OCI-LY3 (cell line): ENCODE measurements at regions not wholly inside any gene's neighbourhood (a gene's known extent, or its start where the extent isn't known, plus 50 kb on each side); places are given as distances from the start of the nearest gene placed in this dataset.

Experiments used
- H2AFZ ChIP-seq: fragments of 200-600, 300-600 bp; shearing (Covaris generic); 2 replicates; pipeline ENCODE4 v1.6.0; 2014; ENCODE audit warnings: antibody characterized with exemption, low read depth, low read length
- H3K27ac ChIP-seq: fragments of 200-600, 300-600 bp; sonication (generic); 2 replicates; pipeline ENCODE4 v1.5.1; 2014; ENCODE audit warnings: mild to moderate bottlenecking, low read length, moderate library complexity, mixed read lengths
- H3K27me3 ChIP-seq: fragments of 200-600, 300-600 bp; sonication (generic); 2 replicates; pipeline ENCODE4 v1.6.1; 2014; ENCODE audit warnings: low read depth, low read length, mixed read lengths
- H3K36me3 ChIP-seq: fragments of 200-600, 300-600 bp; sonication (generic); replicated peaks from 2 replicates; pipeline ENCODE3; 2014; ENCODE audit warnings: low read depth, low read length, mixed read lengths
- H3K4me1 ChIP-seq: fragments of 300-600, 200-600 bp; sonication (generic); 2 replicates; pipeline ENCODE4 v1.6.1; 2014; ENCODE audit warnings: low read length, mixed read lengths
- H3K4me2 ChIP-seq: fragments of 200-600, 300-600 bp; sonication (generic); 2 replicates; pipeline ENCODE4 v1.6.1; 2014; ENCODE audit warnings: low read length, mixed read lengths
- H3K4me3 ChIP-seq: fragments of 300-600, 200-600 bp; sonication (generic); 2 replicates; pipeline ENCODE4 v1.5.1; 2014; ENCODE audit warnings: antibody characterized with exemption, mild to moderate bottlenecking, low read length, moderate library complexity
- H3K79me2 ChIP-seq: fragments of 300-600, 200-600 bp; shearing (Covaris generic); 2 replicates; pipeline ENCODE4 v1.6.1; 2014; ENCODE audit warnings: mild to moderate bottlenecking, low read length, mixed read lengths
- H3K9ac ChIP-seq: fragments of 300-600, 200-600 bp; shearing (Covaris generic); 2 replicates; pipeline ENCODE4 v1.6.0; 2014; ENCODE audit warnings: mild to moderate bottlenecking, low read length, moderate library complexity
- H3K9me3 ChIP-seq: fragments of 200-600, 300-600 bp; shearing (Covaris generic); 2 replicates; pipeline ENCODE4 v1.6.1; 2014; ENCODE audit warnings: low read length, mixed read lengths; ENCODE audit not compliant: insufficient read depth
- H4K20me1 ChIP-seq: fragments of 200-600, 300-600 bp; sonication (generic); 2 replicates; pipeline ENCODE4 v1.6.1; 2016; ENCODE audit warnings: low read length, mixed read lengths; ENCODE audit not compliant: insufficient read depth
- EZH2phosphoT487 ChIP-seq: fragments of 200-600 bp; shearing (Covaris generic); IDR thresholded peaks from 2 replicates; pipeline ENCODE4 v1.6.1; 2018; ENCODE audit warnings: antibody characterized with exemption, mixed run types, low read depth
- TF ChIP-seq, protein P1 (sequence below): fragments of 200-600, 300-600 bp; sonication (generic); IDR thresholded peaks from 2 replicates; pipeline ENCODE4 v1.5.1; 2014; ENCODE audit warnings: antibody characterized with exemption, low read length, low read depth

DNA sequence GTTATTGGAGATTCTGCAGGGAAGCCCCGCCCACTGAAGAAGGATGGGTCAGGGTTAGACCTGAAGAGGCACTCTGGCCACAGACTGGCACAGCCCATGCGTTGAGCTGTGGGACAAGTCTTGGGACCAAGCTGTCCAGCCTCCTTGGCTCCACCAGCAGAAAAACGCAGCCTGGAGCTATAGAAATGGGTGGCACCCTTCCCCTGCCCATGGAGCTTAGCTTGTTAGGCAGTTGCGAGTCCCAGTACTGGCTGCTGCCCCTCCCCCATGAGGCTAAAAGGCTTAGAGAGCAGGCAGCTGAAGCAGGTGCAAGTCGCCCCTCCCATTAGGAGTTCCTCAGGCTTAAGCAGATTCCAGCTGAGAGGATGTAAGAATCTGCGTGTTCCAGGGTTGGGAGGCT lies 1124.0 kb upstream of the TMEM132C start:
- no peak overlapping the region for H2AFZ ChIP-seq
- no peak overlapping the region for H3K27ac ChIP-seq
- H3K4me1 ChIP-seq, result no peaks in the 10 kb centered on the region

DNA sequence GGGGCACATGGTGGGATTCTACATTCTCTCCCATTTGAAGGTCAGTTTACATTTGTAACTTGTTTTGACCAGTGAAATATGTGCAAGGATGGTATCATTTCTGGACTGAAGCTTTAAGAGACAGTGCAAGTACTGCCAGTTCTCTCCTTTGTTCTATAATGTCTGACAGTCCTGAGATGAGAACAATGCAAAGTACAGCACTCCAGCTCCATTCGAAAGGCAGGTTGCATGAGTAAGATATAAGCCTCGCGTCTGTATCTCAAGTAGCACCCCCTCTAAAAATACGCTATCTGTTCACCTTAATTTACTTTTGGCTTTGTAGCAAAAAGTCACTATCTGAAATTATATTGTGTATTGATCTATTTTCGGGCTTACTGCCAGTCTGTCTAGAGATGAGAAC lies 1122.2 kb upstream of the TMEM132C start:
- Histone ChIP-seq H3K4me1 (peaks cover 6% of the 10 kb centered on the region), H3K27me3 (no peaks in the 10 kb centered on the region), H3K27ac (no peak overlapping the region), H3K9me3 (no peaks in the 10 kb centered on the region), H3K4me3 (no peak overlapping the region), H2AFZ (no peak overlapping the region), H3K4me2 (no peak overlapping the region), H4K20me1 (no peaks in the 10 kb centered on the region), H3K79me2 (no peaks in the 10 kb centered on the region), H3K9ac (no peak overlapping the region), H3K36me3 (no peaks in the 10 kb centered on the region)
- TF ChIP-seq, protein P1, sequence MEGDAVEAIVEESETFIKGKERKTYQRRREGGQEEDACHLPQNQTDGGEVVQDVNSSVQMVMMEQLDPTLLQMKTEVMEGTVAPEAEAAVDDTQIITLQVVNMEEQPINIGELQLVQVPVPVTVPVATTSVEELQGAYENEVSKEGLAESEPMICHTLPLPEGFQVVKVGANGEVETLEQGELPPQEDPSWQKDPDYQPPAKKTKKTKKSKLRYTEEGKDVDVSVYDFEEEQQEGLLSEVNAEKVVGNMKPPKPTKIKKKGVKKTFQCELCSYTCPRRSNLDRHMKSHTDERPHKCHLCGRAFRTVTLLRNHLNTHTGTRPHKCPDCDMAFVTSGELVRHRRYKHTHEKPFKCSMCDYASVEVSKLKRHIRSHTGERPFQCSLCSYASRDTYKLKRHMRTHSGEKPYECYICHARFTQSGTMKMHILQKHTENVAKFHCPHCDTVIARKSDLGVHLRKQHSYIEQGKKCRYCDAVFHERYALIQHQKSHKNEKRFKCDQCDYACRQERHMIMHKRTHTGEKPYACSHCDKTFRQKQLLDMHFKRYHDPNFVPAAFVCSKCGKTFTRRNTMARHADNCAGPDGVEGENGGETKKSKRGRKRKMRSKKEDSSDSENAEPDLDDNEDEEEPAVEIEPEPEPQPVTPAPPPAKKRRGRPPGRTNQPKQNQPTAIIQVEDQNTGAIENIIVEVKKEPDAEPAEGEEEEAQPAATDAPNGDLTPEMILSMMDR, result no peak
- TF ChIP-seq EZH2phosphoT487, result no peak

More for the DNA sequence above, 1124.0 kb upstream of the TMEM132C start:
- no peak overlapping the region for H3K4me2 ChIP-seq
- H3K9ac ChIP-seq, result no peak overlapping the region
- H4K20me1 ChIP-seq, result no peaks in the 10 kb centered on the region
- TF ChIP-seq EZH2phosphoT487, result no peak
- TF ChIP-seq, protein P1, result no peak
- H3K79me2 ChIP-seq, result no peaks in the 10 kb centered on the region
- no peak overlapping the region for H3K4me3 ChIP-seq
- no peaks in the 10 kb centered on the region for H3K36me3 ChIP-seq
- H3K9me3 ChIP-seq, result no peaks in the 10 kb centered on the region
- H3K27me3 ChIP-seq, result no peaks in the 10 kb centered on the region

DNA sequence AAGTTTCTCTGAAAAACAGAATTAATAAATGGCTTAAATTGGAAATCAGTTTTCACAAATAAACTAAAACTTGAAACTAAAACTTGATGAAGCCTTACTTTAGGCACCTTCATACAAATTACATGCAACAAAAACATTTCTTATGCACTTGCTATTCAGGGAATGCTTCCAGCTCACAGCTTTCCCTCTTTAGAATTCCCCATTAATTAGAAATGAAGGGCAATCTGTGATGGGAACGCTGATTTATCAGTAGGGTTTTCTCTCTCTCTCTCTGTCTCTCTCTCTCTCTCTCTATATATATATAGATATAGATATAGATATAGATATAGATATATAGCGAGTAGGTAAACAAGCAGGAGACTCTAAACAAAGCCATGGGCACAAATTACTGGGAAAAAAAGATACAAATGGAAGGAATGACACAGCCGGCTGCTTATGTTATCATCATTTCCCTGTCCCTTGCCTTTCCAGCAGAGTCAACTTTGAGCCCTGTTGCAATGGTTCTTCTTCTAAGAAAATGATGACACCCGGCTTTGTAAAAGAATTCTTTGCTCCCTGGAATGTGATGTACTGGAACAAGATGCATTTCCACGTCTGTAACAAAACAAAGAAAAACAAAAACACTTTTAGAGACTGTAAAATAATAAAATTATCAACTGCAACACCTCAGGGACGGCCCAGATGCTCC lies 1121.6 kb upstream of the TMEM132C start:
- Histone ChIP-seq H3K9me3 (no peaks in the 10 kb centered on the region), H2AFZ (no peak overlapping the region), H4K20me1 (no peaks in the 10 kb centered on the region), H3K4me1 (peaks cover 12% of the 10 kb centered on the region), H3K27me3 (no peaks in the 10 kb centered on the region), H3K4me2 (no peak overlapping the region), H3K4me3 (no peak overlapping the region), H3K79me2 (no peaks in the 10 kb centered on the region), H3K36me3 (no peaks in the 10 kb centered on the region), H3K9ac (no peak overlapping the region), H3K27ac (no peak overlapping the region)
- TF ChIP-seq EZH2phosphoT487, result no peak
- TF ChIP-seq, protein P1, result no peak

DNA sequence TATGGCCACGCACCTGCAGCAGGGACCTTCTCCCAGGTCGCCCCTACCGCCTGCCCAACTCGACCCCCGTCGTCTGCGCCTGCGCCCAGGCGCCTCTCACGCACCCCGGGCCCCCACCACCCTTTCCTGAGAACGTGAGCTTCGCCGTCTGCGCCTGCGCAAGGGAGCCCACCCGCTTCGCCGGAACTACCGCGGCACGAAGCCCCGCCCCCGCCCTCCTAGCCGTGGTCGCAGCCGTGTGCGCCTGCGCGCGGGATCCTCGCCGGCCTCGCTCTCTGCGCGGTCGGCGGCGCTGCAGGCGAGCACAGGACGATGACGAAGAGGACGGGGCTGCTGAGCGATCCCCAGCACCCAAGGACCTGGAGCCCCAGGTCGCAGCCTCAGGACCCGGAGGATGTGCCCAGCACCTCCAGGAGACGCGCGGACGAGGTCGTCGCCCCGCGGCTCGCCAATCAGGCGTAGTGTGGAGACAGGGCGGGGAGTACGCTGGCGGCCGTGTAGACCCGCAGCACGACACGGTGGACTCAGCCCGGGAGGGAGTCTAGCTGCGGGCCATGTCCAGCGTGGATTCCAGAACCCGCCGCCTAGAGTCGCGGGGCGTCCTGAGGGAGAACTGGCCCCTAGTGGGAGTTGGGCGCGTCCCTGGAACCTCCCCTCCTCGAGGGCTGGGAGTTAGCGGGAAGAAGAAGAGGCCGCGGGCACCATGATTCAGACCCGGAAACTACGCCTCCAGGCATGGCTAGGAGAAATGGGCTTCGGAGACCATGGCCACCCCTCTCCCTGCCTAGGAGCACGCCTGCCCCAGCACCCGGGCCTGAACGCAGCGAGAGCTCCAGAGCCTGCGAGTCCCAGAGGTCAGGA lies 1120.8 kb upstream of the TMEM132C start:
- Histone ChIP-seq H3K9ac (no peak overlapping the region), H3K4me3 (no peak overlapping the region), H2AFZ (no peak overlapping the region)

More for the DNA sequence above, 1120.8 kb upstream of the TMEM132C start:
- H3K9me3 ChIP-seq, result no peaks in the 10 kb centered on the region
- H3K4me2 ChIP-seq, result no peak overlapping the region
- H3K27me3 ChIP-seq, result no peaks in the 10 kb centered on the region
- TF ChIP-seq EZH2phosphoT487, result no peak
- TF ChIP-seq, protein P1, result no peak
- no peaks in the 10 kb centered on the region for H3K79me2 ChIP-seq
- no peak overlapping the region for H3K27ac ChIP-seq
- H3K4me1 ChIP-seq, result peaks cover 13% of the 10 kb centered on the region
- H4K20me1 ChIP-seq, result no peaks in the 10 kb centered on the region
- H3K36me3 ChIP-seq, result no peaks in the 10 kb centered on the region
